Cardiac septum (tissue), 1 donor: ENCODE measurements at regions not wholly inside any gene's neighbourhood (a gene's known extent, or its start where the extent isn't known, plus 50 kb on each side); places are given as distances from the start of the nearest gene placed in this dataset.

ENCODE experiments used
- DNase-seq: peaks from one replicate; pipeline ENCODE4 v3.0.0-alpha.2; 2020; ENCODE audit warnings: low spot score
- intact Hi-C: fragments of 100-400 bp; cut with DNase I; formaldehyde crosslinking; loops from one replicate; pipeline ENCODE4 v1.14.0; 2022
- donor health status: DM: no; HTN: no; CAD: no.

DNA sequence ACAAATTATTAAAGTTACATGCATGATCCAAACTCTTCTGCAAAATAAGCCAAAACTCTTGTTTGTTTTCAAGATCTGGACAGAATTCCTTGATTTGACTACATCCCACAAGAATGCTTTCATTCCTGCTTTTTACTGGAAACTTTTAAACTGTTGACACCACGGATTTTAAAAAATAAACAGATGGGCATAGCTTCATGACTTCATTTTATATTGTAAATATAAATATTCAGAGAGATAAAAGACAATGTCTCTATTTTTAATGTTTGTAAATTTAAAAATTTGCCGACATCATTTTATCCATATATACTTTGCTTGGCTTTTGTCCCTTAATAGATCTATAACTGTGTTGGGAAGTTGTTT is 134.3 kb upstream of the DCN start:
- no peak for DNase-seq
- intact Hi-C loops = loop anchor here (5.0 kb wide), 1 partner anchor 40 kb away; no protein-coding TSS in a partner anchor

DNA sequence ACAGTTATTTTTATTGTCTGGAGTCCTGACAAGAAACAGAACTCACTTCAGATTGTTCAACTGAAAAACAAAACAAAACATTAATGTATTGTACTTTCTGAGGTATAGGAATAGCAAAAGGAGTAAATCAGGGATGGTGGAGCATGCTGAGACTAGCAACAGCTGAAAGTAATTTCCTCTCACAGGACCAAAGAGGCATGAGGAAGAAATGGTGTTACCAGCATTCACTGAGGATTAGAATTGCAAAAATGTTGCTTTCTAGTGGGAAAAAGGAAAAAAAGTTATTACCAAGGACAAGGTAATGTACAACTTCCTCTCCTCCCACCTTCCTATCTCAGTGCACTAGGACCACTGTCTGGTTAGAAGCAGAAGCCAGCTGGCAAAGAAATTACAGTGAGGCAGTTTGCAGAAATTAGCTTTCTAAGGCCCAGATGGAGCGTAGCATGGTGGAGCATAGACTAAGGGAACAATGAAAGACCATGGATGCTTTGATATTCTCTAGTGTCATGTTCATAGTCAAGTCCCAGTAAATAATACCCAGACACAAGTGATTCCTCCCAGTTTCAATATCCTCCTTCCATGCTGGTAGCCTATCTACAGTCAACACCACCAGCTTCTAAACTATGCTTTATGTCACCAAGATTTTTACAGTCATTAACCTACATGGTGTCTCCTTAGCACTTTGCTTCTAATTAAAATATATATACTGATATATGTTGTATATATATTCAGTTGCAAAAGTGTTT is 133.7 kb upstream of the DCN start:
- intact Hi-C loops = loop anchor here (5.0 kb wide), 1 partner anchor 39 kb away; no protein-coding TSS in a partner anchor
- no peak for DNase-seq

- intact Hi-C loops = no loop called here
- DNase-seq = no peak
These were observed 128.5 kb upstream of the DCN start for GRCh38 chr12:91311081-91311480.

DNA sequence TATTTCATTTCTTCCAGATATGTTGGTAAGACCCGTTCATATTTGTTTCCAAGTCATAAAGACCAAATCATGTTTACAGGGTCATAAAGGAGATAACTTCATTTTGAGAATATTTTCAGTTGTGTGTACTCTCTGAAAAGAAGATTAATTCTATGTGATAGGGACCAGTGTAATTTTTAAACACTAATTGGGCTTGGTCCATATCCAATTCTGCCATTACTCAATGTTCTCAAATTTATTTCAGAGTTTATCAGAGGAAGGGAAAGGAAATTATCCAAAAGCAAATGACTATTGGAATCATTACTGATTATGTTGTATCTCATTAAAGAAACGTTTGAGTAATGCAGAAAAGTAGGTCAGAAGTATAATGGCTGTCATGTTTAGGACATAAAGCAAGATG is 126.8 kb upstream of the DCN start:
- intact Hi-C loops = no loop called here
- no peak for DNase-seq

DNA sequence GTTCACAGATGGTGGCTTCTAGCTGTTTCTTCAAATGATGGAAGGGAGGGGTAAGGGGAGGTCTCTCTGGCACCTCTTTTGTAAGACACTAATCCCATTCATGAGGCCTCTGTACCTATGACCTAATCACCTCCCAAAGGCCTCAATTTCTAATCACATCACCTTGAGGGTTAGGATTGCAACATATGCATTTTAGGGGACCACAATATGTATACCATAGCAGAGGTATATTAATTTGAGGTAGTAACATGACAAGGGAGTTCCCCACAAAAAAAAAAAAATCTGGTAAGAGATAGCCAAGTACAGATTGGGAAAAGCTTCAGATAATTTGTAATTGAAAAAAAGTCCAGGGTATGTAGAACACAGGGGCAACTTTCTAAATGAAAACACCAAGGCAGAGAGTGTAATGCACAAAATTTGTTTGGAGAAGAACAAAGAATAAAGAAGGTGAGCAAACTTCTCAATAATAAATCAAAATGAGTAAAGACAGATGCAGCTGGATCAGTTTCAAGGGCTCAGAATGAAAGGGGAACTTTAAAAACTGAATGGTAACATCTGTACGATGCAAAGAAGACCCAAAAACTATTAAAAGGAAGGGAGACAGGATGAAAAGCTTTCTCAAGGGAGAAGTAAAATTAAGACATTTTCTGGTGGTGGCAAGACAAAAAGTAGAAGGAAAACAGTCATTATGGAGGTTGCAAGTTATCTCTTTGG is 125.5 kb upstream of the DCN start:
- intact Hi-C loops = no loop called here
- DNase-seq = no peak

GRCh38 chr12:91290354-91290753 is 107.7 kb upstream of the DCN start:
- intact Hi-C loops = no loop called here
- no peak for DNase-seq

GRCh38 chr12:91289906-91290305 is 107.3 kb upstream of the DCN start:
- DNase-seq = no peak
- intact Hi-C loops = no loop called here

DNA sequence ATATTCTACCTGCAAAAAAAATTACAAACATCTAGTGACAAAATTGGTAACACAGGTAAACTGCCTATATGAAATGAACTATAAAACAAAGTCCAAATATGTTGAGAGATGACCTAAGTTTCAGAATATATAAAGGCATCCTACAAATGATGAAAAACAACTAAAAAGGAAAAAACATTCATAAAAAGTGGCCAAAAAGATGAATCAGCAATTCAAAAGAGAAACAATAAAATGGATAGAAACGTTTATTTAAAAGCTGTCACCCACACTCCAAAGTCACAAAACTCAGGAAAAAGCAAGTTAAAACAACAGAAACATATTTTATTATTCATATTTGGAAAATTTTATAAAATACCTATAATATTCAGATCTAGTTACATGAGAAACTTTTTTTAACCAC is 106.5 kb upstream of the DCN start:
- DNase-seq = no peak
- intact Hi-C loops = no loop called here

GRCh38 chr12:91287753-91288152 is 105.1 kb upstream of the DCN start:
- DNase-seq = no peak
- intact Hi-C loops = no loop called here

DNA sequence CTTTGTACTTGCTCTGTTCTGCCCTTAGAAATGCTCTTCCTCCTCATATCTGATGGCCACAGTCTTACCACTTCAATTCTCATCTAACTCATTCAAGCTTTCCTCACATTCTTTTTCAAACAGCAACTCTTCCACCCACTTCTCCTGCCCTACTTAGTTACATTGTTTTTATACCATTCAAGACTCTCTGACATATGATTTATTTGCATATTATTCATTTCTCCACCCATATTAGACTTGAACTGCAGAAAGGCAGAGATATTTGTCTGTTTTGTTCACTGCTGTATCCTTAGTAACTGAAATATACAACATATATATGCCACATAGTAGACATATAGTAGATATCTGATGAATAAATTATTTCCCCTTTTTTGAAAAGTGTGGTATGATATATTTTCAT is 95.5 kb upstream of the DCN start:
- intact Hi-C loops = loop anchor here (5.0 kb wide), 1 partner anchor 39 kb away; no protein-coding TSS in a partner anchor

GRCh38 chr12:91276509-91276908 is 93.9 kb upstream of the DCN start:
- intact Hi-C loops = loop anchor here (5.0 kb wide), 1 partner anchor 41 kb away; no protein-coding TSS in a partner anchor

More for the DNA sequence above, 95.5 kb upstream of the DCN start:
- no peak for DNase-seq

DNA sequence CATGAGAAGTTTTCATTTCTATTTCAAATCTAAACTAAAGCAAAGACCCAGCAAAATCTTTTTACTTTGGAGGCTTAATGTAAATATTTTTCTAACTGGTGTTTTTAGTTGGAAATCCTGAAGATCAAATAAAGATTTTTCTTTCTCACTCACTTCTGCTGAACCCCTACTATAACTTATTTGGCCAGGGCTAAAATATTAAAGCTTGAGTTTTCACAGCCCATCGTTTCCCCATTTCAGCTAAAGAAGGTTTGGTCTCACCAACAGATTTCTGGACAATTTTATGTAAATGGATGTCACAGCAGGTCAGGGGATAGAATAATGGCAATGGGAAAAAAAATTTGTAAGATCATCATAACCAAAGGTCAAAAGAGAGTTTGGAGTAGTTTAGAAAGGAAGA is 92.7 kb upstream of the DCN start:
- intact Hi-C loops = loop anchor here (5.0 kb wide), 1 partner anchor 42 kb away; no protein-coding TSS in a partner anchor
- no peak for DNase-seq

More at GRCh38 chr12:91276509-91276908, 93.9 kb upstream of the DCN start:
- DNase-seq = no peak

DNA sequence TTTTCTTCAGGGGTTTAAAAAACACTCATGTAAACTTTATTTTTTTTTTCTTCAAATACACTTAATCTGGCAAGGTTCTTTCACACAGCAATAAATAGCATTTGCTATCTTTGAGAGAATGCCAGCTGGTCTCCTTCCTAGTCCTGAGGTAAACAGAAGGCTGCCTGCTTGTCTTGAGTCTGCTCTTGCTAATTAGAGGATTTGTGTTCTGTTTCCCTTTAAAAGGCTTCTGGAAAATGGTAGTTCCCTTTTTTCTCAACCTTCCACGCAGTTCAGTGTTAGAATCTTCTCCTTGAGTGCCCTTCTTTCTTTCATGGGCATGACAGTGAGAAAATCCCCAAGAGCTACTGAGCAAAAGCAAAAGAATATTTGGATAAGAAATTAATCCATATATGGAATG is 92.3 kb upstream of the DCN start:
- intact Hi-C loops = loop anchor here (5.0 kb wide), 1 partner anchor 42 kb away; no protein-coding TSS in a partner anchor
- no peak for DNase-seq

- intact Hi-C loops = no loop called here
- no peak for DNase-seq
These were observed 90.9 kb upstream of the DCN start for GRCh38 chr12:91273560-91273959.

DNA sequence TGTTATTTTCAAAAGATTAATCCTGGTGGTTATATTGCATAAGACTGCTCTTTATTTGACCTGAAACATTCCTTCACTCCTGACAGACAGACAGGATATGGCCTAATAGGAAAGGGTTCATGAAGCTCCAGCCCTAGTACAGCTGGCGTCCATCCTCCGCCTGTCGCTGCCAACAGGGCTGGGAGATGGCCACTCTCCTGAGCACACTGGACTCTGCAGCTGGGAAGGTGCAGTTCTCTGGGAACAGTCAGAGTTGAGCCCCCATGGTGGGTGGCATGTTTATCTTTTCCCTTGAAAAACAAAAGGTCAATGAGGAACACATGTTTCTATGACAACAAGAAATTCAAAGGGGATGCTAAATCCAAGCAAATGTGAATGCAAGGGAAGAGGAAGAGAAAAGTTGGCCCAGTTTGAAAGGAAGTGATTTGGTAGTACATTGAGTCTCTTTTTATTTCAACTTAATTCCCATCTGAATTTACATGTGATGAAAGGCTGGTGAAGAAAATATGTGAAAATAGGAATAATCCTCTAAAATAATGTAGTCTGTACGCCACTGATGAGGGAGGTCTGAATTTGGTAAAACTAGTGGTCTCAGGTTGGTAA is 89.9 kb upstream of the DCN start:
- intact Hi-C loops = no loop called here
- peak; percentile 77 for DNase-seq

DNA sequence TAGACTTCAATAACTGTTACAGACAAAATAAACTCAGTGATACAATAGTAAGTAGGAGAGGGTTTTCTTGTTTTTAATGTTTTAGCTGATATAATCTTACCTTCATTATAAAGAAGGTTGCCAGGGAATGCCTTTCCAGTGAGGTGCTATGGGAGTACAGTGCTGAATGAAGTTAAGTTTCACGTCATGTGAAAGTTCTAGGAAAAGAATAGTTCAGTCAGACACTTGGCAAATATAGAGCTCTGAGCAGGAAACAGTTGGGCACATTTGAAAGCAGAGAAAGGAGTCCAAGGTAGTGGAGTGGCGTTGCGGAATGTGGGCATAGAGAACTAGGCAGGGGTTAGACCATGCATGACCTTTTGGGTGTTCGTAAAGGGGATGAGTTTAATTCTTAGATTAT is 88.6 kb upstream of the DCN start:
- no peak for DNase-seq
- intact Hi-C loops = no loop called here

DNA sequence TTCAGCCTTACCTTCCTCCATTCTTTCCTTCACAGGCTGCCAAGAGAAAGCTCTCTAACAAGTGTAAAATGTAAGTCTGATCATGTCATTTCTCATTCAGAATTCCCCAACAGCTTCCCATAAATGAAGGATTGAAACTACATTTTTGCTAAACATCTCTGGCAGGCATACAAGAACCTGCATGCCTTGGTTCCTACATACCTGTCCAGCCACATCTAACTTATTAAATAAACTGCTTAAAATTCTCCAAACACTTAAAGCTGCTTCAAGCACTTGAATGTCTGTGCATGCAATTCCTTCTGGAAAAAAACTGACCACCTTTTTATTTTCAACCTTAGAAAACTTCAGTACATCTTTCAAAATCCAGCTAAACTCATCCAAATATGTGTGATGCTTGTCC is 84.4 kb upstream of the DCN start:
- no peak for DNase-seq
- intact Hi-C loops = no loop called here

- DNase-seq = no peak
- intact Hi-C loops = no loop called here
These were observed 81.6 kb upstream of the DCN start for GRCh38 chr12:91264178-91264577.

DNA sequence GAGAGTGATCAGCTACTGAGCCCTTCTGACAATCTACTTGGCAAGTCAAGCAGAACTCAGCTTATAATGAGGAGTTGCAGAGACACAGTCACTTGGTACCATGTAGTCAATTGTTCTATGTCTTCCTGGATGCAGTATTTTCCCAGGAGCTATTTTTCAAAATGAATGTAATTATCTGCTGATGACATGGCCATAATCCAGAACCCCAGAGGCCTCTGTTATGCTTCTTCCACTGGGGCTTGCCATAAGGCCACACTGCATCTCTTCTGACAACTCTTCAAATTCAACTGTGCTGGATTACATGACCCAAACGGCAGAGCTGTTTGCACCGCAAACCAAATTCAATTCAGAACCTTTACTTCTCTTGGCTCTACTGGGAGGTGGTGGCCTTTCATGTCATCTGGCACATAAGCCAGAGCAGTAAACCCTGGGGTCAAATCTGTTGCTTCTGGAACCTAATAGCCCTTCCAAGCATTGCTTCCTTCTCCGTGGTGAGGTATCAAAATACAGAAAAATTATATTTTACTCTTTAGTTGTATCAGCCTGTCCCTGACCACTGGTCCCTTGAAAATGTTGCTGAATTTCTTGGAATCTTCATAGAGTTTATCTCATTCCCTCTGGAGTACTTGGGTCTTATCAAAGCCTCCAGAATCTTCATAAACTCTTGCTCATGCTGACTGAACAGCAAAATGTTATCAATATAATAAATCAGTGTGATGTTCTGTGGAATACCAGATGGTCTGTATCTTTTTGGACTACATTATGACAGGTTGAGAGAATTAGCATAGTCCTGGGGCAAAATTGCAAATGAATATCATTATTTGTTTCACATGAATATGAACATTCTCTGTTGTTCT is 79.4 kb upstream of the DCN start:
- intact Hi-C loops = no loop called here
- no peak for DNase-seq

DNA sequence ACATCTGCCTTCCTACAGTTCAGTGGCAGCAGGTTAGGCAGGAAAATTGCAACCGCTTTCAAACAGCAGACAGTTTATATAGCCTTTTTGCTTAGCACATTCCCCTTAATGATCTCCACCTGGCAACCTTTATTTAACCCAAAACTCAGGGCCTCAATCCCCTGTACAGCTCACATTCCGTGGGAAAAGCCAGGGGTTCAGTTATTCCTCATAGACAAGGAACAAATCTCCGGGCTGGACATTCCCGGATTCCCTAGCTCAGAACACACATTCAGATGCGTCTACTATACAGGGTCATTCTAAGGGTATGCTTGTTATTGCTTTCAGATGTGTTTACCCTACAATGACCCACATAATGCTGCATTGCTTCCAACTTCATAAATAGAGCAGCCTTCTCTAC is 73.8 kb upstream of the DCN start:
- DNase-seq = no peak
- intact Hi-C loops = no loop called here
